ENCODE measurements at regions not wholly inside any gene's neighbourhood (a gene's known extent, or its start where the extent isn't known, plus 50 kb on each side); places are given as distances from the start of the nearest gene placed in this dataset.

DNA sequence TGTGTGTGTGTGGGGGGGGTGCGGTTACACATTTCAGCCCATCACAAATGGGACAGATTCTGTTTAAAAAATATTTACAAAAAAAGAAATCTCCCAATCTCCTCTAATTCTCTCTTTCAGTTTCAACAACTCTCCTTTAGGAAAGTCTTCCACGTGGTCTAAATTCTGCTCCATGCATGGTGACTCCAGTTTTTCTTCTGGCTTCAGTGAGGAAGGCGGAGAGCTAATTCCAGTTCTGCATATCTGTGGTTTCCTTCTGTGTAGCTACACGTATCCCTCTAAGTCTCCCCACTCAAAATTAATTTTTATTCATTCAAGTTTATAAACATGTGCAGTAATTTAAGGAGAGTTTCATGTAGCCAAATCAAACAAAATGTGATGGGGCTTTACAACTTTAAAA is 111.6 kb downstream of the SLC4A3 start:
- no peak overlapping the region for H3K4me3 ChIP-seq
- TF ChIP-seq MIER1 (IDR thresholded peaks at IDR 0.05; ENCODE audit: low read depth) (no peak), SIN3B (IDR thresholded peaks at IDR 0.05; ENCODE audit: low read depth) (no peak), SREBF1 (IDR thresholded peaks at IDR 0.05; ENCODE audit: borderline replicate concordance, low read depth, low read length) (no peak), ZC3H4 (CRISPR knock-in tag; IDR thresholded peaks at IDR 0.05; ENCODE audit: borderline replicate concordance) (no peak), ZNF444 (CRISPR knock-in tag; IDR thresholded peaks at IDR 0.05) (no peak)
- H3K79me2 ChIP-seq (ENCODE audit: control insufficient read depth, insufficient read depth, low read length) = no peaks in the 10 kb centered on the region
- H3K9ac ChIP-seq (ENCODE audit: insufficient read depth in 1 of 2, low read depth in 2 of 2, low read length in 2 of 2) = no peak overlapping the region
- H4K20me1 ChIP-seq (replicated peaks; ENCODE audit: control insufficient read depth, insufficient read depth, low read length) = 0 out of 2 replicates have a peak, but pooled peaks cover 3% of the 10 kb centered on the region
- intact Hi-C loops (cut with micrococcal nuclease) = loop anchor here (5.0 kb wide), 1 partner anchor 1833 kb away; the partner anchor contains the start of gene EPHA4
- no peaks in the 10 kb centered on the region for H3K9me1 ChIP-seq (ENCODE audit: control insufficient read depth, insufficient read depth, low read length)
- no peak for ATAC-seq
- in situ Hi-C loops (cut with MboI) = no loop called here
- ChIA-PET CTCF (ENCODE audit: low intra/inter-chr PET ratio) (no interaction called here), POLR2A (no interaction called here)
- H3K9me3 ChIP-seq (replicated peaks; ENCODE audit: control insufficient read depth, insufficient read depth, low read depth, low read length) = no peaks in the 10 kb centered on the region
- BruUV-seq (replicated peaks) = no TSS peak
- H3K4me1 ChIP-seq (replicated peaks in 1 of 2; ENCODE audit: control insufficient read depth in 2 of 2, insufficient read depth in 2 of 2, low read length in 2 of 2) = no peaks in the 10 kb centered on the region
- H2AFZ ChIP-seq (ENCODE audit: low read depth, low read length) = no peak overlapping the region
- no peak overlapping the region for H3K4me2 ChIP-seq (ENCODE audit: insufficient read depth, low read length)
- peaks cover 0 to 8% of the 10 kb centered on the region in 2 experiments; a peak in 1 of 5 replicates for H3K27me3 ChIP-seq (ENCODE audit: control insufficient read depth in 2 of 2, insufficient read depth in 2 of 2, low read length in 2 of 2)
- no peak for FAIRE-seq
- H3K36me3 ChIP-seq (ENCODE audit: control insufficient read depth, insufficient read depth, low read length) = no peaks in the 10 kb centered on the region
- DNase-seq (ENCODE audit: extremely low read depth in 1 of 4, low spot score in 3 of 4) = no peak
- WGBS (ENCODE audit: insufficient coverage, low coverage, missing lambda C conversion rate) = 0% methylated on average over 3 of the region's 4 CpGs
- H3K27ac ChIP-seq (ENCODE audit: extremely low read depth, low read depth, low read length) = no peak overlapping the region

DNA sequence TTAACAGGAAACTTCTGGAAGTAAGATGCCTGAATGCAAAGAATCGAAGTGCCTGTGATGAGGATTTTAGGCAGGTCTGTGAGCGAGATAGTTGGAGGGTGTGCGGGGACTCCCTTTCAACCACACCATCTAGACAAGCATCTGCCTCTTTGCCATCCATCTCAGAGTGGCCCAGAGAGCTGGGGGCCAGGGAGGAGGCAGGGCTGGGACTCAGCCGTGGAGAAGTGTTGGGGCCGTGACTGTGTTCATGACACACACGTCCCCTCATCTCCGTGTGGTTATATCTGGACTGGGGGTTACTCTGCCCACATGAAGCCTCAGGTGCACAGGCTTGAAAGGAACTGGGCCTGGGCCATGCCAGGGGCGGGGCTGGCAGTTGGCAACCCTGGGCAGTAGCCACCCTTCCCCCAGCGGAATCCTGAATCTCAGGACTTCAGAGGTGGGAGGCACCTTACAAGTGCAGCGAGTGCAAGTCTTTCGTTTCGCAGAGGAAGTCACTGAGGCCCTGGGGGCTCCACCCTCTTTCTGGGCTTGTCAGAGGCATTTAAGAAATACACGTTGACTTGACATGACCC is 112.5 kb downstream of the SLC4A3 start:
- Histone ChIP-seq H4K20me1 (replicated peaks; ENCODE audit: control insufficient read depth, insufficient read depth, low read length) (0 out of 2 replicates have a peak, but pooled peaks cover 3% of the 10 kb centered on the region), H3K36me3 (ENCODE audit: control insufficient read depth, insufficient read depth, low read length) (no peaks in the 10 kb centered on the region), H2AFZ (ENCODE audit: low read depth, low read length) (no peak overlapping the region), H3K79me2 (ENCODE audit: control insufficient read depth, insufficient read depth, low read length) (no peaks in the 10 kb centered on the region), H3K27ac (ENCODE audit: extremely low read depth, low read depth, low read length) (no peak overlapping the region), H3K27me3 (ENCODE audit: control insufficient read depth in 2 of 2, insufficient read depth in 2 of 2, low read length in 2 of 2) (peaks cover 0 to 8% of the 10 kb centered on the region in 2 experiments; a peak in 1 of 5 replicates), H3K4me3 (no peak overlapping the region), H3K9me3 (replicated peaks; ENCODE audit: control insufficient read depth, insufficient read depth, low read depth, low read length) (no peaks in the 10 kb centered on the region), H3K4me1 (replicated peaks in 1 of 2; ENCODE audit: control insufficient read depth in 2 of 2, insufficient read depth in 2 of 2, low read length in 2 of 2) (no peaks in the 10 kb centered on the region), H3K9me1 (ENCODE audit: control insufficient read depth, insufficient read depth, low read length) (no peaks in the 10 kb centered on the region), H3K9ac (ENCODE audit: insufficient read depth in 1 of 2, low read depth in 2 of 2, low read length in 2 of 2) (no peak overlapping the region), H3K4me2 (ENCODE audit: insufficient read depth, low read length) (no peak overlapping the region)
- ATAC-seq = no peak
- CTCF ChIA-PET (ENCODE audit: low intra/inter-chr PET ratio) = interaction anchor here (0.6 kb wide), 1 partner anchor 98 kb away, joined by 3 read pairs; no protein-coding TSS in a partner anchor
- no TSS peak for BruUV-seq (replicated peaks)
- 3% methylated on average over 10 of the region's 13 CpGs for WGBS (ENCODE audit: insufficient coverage, low coverage, missing lambda C conversion rate)
- POLR2A ChIA-PET = no interaction called here
- intact Hi-C loops (cut with micrococcal nuclease) = loop anchor here (5.0 kb wide), 1 partner anchor 1832 kb away; the partner anchor contains the start of gene EPHA4
- no peak for DNase-seq (ENCODE audit: extremely low read depth in 1 of 4, low spot score in 3 of 4)
- no peak for TF ChIP-seq EP400 (IDR thresholded peaks at IDR 0.05)
- no peak for TF ChIP-seq EZH2 (IDR thresholded peaks at IDR 0.05; ENCODE audit: borderline replicate concordance, low read depth, low read length)
- no peak for TF ChIP-seq ZFX (CRISPR knock-in tag; IDR thresholded peaks at IDR 0.05)
- TF ChIP-seq ZNF217 (CRISPR knock-in tag; IDR thresholded peaks at IDR 0.05) = no peak
- no peak for TF ChIP-seq BRF1 (IDR thresholded peaks at IDR 0.05; ENCODE audit: borderline replicate concordance, extremely low read depth, insufficient read length)
- no peak for TF ChIP-seq TBL1XR1 (IDR thresholded peaks at IDR 0.05; ENCODE audit: low read length in 2 of 2)
- TF ChIP-seq ZBTB7A (IDR thresholded peaks at IDR 0.05; ENCODE audit: borderline replicate concordance, control insufficient read depth, low read depth, low read length) = no peak
- no peak for TF ChIP-seq KLF13 (tag; IDR thresholded peaks at IDR 0.05; ENCODE audit: borderline replicate concordance, low read depth)
- FAIRE-seq = no peak
- in situ Hi-C loops (cut with MboI) = no loop called here

Measured in K562 (cell line).